ENCODE measurements at regions not wholly inside any gene's neighbourhood (a gene's known extent, or its start where the extent isn't known, plus 50 kb on each side); places are given as distances from the start of the nearest gene placed in this dataset.

GRCh38 chr4:162285753-162286152 is 122.0 kb upstream of the FSTL5 start:
- TF ChIP-seq CTCF (IDR thresholded peaks at IDR 0.05; ENCODE audit: insufficient read depth, low read length) (no peak), SPI1 (IDR thresholded peaks at IDR 0.05; ENCODE audit: borderline replicate concordance, low read depth) (no peak), POLR2AphosphoS5 (IDR thresholded peaks at IDR 0.05; ENCODE audit: low read depth) (no peak)

Data from HL-60 (cell line).